T-helper 2 cell treated with Interferon-gamma antibody and Interleukin-4, amounts not matched to agents 5 μg/mL and 100 μg/mL, for 36 hours (primary cell): ENCODE measurements at regions not wholly inside any gene's neighbourhood (a gene's known extent, or its start where the extent isn't known, plus 50 kb on each side); places are given as distances from the start of the nearest gene placed in this dataset.

Source experiments
- DNase-seq: peaks from one replicate; pipeline ENCODE4 v3.0.0; 2021; ENCODE audit warnings: low spot score
- H3K27ac Mint-ChIP-seq: one replicate; pipeline ENCODE4 v1.8.0; 2021; ENCODE audit warnings: mild to moderate bottlenecking, mixed read lengths
- H3K27me3 Mint-ChIP-seq: one replicate; pipeline ENCODE4 v1.8.0; 2021; ENCODE audit warnings: low read depth, mixed read lengths
- H3K36me3 Mint-ChIP-seq: one replicate; pipeline ENCODE4 v1.8.0; 2021; ENCODE audit warnings: low read depth, mixed read lengths
- H3K4me1 Mint-ChIP-seq: one replicate; pipeline ENCODE4 v1.8.0; 2021; ENCODE audit warnings: low read depth, mixed read lengths
- H3K4me3 Mint-ChIP-seq: one replicate; pipeline ENCODE4 v1.8.0; 2022; ENCODE audit warnings: mild to moderate bottlenecking, moderate library complexity, mixed read lengths
- H3K9me3 Mint-ChIP-seq: one replicate; pipeline ENCODE4 v1.8.0; 2021; ENCODE audit warnings: mixed read lengths

DNA sequence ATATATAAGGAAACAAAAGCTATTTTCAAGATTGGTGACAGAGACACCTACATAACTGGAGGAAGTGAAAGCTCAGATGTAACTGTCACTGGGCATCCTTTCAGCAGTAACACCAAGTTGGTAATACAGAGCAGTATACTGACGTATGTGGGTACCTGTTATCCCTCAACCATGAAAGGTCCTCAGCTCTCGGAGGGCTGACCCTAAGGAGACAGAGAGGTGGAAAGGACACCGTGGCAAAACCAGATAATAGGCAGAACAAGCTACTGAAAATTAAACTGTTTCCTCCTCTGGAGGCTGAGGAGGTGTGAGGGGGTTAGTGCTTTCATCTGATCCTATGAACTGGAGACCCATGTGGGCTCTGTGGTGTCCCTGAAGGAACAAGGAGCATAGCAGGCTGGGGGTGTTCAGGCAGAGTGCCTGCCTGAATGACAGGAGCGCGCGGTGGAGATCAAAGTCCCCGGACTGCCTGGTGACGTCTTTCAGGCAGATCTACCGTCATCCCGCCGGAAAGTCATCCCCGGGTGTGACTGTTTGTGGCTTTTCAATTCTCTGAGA lies 130.2 kb upstream of the FSTL4 start:
- Mint-ChIP-seq H3K9me3 (no peaks in the 10 kb centered on the region), H3K4me1 (no peaks in the 10 kb centered on the region), H3K27me3 (peaks cover 2% of the 10 kb centered on the region), H3K36me3 (no peaks in the 10 kb centered on the region), H3K4me3 (no peak overlapping the region), H3K27ac (no peak overlapping the region)
- DNase-seq = no peak

DNA sequence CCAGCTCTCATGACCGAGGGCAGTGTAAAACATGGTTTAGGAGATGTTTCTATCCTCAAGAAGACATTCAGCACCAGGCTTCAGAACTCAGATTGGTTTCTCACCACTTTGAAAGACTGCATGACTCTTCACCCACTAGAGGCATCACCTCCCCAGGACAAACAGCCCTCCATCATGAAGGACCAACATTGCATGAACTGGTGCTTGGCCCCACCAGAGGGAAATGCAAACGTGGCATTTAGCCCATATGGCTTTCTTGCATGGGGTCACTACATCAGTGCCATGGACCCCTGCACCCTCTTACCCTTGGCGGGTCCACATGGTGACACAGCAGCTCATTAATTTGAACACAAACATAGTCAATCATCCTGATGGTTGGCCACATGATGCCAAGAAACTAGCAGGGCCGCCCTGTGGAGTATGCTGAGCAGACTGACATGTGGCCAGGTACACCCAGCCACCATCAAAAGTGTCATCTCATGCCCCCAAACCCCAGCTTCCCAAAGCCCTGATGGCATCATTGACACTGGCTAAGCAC lies 129.5 kb upstream of the FSTL4 start:
- Mint-ChIP-seq H3K4me1 (no peaks in the 10 kb centered on the region), H3K27me3 (peaks cover 2% of the 10 kb centered on the region), H3K27ac (no peak overlapping the region), H3K36me3 (no peaks in the 10 kb centered on the region), H3K9me3 (no peaks in the 10 kb centered on the region), H3K4me3 (no peak overlapping the region)
- no peak for DNase-seq

DNA sequence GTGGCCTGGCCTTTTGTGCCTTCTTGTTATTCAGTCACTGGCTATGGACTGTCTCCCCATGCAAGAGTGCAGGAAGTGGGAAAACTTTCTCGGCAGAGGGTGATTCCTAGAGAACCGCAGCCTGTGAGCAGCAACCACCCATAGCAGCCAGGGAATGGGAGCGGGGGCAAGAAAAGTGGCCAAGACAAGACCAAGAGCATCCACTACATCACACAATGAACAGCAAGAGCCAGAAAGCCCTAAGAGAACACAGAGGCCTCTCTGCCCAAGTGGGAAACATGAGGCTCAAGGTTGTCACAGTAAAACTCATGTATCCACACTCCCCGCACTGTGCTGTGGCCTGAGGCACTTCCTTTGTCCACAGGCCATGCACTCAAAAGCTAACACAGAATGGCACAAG lies 129.1 kb upstream of the FSTL4 start:
- H3K27ac Mint-ChIP-seq = no peak overlapping the region
- H3K9me3 Mint-ChIP-seq = no peaks in the 10 kb centered on the region
- H3K4me3 Mint-ChIP-seq = no peak overlapping the region
- DNase-seq = no peak
- H3K4me1 Mint-ChIP-seq = no peaks in the 10 kb centered on the region
- H3K27me3 Mint-ChIP-seq = peaks cover 2% of the 10 kb centered on the region
- H3K36me3 Mint-ChIP-seq = no peaks in the 10 kb centered on the region

DNA sequence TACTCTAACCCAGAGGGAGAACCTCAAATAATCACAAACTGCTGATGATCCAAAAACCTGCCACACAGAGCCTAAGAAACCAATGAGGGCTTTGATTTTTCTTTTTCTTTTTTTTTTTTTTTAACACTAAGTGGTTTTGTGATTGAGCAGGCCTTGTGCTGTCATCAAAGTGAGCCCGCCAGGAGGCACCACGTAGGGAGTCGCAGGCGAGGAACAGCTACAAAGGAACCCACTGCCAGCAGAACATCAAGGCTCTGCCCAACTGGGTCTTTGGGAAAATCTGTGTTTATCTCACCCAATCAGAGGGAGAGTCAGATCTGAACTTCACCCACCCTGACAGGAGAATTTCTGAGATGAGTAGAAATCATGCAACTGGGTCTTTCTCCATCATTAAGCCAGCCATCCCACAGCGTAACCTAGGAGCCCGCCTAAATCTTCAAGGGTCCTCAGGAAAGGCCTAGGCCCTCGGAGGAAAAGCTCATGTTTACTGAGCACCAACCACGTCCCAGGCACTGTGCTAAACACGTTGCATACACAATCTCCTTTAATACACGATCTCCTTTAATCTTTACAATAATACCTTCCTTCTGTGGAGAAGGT lies 126.9 kb upstream of the FSTL4 start:
- Mint-ChIP-seq H3K4me1 (no peaks in the 10 kb centered on the region), H3K27me3 (peaks cover 2% of the 10 kb centered on the region), H3K4me3 (no peak overlapping the region), H3K27ac (no peak overlapping the region), H3K36me3 (no peaks in the 10 kb centered on the region), H3K9me3 (no peaks in the 10 kb centered on the region)
- DNase-seq = no peak

DNA sequence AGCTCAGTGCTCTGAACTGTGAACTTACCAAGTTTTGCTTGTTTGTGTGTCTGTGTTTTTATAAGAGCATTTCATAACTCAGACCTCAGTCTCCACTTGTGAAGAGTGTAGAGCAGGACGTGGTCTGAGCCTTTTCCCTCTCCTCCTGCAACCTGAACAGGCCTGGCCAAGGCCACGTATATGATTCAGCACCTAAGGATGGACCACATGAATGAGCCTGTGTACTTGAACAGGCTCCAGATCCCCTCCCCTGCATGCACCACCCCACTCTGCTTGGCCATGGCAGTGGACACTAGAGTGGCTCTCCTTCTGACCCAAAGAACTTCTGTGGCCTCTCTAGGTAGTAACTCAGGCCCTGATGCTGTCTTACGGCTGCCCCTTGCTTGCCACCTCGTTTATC lies 125.9 kb upstream of the FSTL4 start:
- H3K4me1 Mint-ChIP-seq = no peaks in the 10 kb centered on the region
- no peak for DNase-seq
- peaks cover 2% of the 10 kb centered on the region for H3K27me3 Mint-ChIP-seq
- no peak overlapping the region for H3K27ac Mint-ChIP-seq
- no peaks in the 10 kb centered on the region for H3K9me3 Mint-ChIP-seq
- H3K36me3 Mint-ChIP-seq = no peaks in the 10 kb centered on the region
- H3K4me3 Mint-ChIP-seq = no peak overlapping the region

DNA sequence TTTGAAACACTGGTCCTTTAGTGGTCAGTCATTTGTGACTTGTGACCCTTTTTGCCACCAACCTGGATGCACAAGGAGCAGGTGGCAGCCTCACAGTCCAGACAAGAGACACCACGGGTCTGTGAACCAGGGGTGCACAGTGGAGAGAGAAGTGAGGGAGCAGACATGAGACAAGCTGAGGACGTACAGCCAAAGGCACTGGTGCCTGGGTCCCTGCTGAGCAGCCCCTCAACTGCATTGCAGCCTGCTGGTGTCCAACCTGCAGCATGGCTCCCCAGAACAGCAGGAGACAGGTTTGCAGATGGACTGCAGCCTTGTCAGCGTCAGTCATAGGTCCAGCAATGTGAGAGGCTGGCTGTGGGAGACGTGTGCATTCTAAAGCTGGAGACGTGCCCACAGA lies 124.2 kb upstream of the FSTL4 start:
- Mint-ChIP-seq H3K36me3 (no peaks in the 10 kb centered on the region), H3K27ac (no peak overlapping the region), H3K4me1 (no peaks in the 10 kb centered on the region), H3K9me3 (no peaks in the 10 kb centered on the region), H3K4me3 (no peak overlapping the region), H3K27me3 (no peaks in the 10 kb centered on the region)
- DNase-seq = no peak

DNA sequence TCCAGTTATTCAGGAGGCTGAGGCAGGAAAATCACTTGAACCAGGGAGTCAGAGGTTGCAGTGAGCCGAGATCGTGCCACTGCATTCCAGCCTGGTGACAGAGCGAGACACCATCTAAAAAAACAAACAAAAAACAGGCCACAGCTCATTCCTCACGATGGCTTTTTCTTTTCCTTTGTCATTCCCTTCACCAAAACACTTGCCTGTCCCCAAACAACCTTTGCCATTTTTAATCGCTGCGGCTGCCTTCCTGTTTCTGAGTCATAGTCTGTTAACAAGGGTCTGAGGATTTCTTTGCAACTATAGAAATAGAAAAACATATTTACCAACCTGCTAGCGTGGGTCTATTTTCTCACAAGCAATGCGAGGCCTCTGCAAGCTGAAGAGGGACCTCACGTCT lies 123.0 kb upstream of the FSTL4 start:
- no peak overlapping the region for H3K4me3 Mint-ChIP-seq
- H3K27me3 Mint-ChIP-seq = no peaks in the 10 kb centered on the region
- no peak overlapping the region for H3K27ac Mint-ChIP-seq
- H3K9me3 Mint-ChIP-seq = no peaks in the 10 kb centered on the region
- no peaks in the 10 kb centered on the region for H3K4me1 Mint-ChIP-seq
- H3K36me3 Mint-ChIP-seq = no peaks in the 10 kb centered on the region
- no peak for DNase-seq

DNA sequence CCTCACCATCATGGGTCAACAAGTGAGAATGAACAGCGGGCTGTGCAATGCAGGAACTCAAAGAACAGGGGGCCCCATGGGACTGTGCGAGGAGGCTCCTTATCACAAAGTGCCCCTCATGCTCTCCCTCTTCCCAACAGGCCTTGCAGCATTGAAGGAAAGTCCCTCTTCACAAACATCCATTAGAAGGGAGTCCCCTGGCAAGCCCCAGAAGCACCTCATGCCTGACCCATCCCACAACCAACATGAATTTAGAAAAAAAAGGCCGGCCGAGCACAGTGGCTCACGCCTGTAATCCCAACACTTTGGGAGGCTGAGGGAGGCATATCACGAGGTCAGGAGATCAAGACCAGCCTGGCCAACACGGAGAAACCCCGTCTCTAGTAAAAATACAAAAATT lies 122.6 kb upstream of the FSTL4 start:
- H3K36me3 Mint-ChIP-seq = no peaks in the 10 kb centered on the region
- no peak overlapping the region for H3K4me3 Mint-ChIP-seq
- no peaks in the 10 kb centered on the region for H3K27me3 Mint-ChIP-seq
- H3K9me3 Mint-ChIP-seq = no peaks in the 10 kb centered on the region
- H3K27ac Mint-ChIP-seq = no peak overlapping the region
- DNase-seq = no peak
- H3K4me1 Mint-ChIP-seq = no peaks in the 10 kb centered on the region

DNA sequence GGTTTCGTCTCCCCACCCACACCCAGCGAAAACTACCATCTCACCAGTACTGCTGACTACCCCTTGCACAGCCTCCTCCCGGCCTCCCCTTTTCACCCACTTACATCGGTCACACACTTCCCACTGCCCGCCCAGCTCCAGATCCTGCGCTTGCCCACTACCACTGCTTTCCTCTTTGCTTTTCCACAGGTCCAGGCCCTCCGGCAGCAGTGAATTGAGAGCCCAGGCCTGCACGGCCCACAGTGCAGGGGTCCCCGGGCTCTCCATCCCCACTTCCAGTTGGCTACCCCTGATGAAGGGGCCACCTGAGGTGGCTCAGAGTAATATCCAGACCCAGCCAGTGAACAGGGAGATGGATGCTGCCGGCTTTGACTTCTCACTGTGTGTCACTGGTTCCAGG lies 120.2 kb upstream of the FSTL4 start:
- H3K36me3 Mint-ChIP-seq = no peaks in the 10 kb centered on the region
- DNase-seq = no peak
- H3K27me3 Mint-ChIP-seq = no peaks in the 10 kb centered on the region
- H3K9me3 Mint-ChIP-seq = no peaks in the 10 kb centered on the region
- no peak overlapping the region for H3K27ac Mint-ChIP-seq
- H3K4me3 Mint-ChIP-seq = no peak overlapping the region
- H3K4me1 Mint-ChIP-seq = no peaks in the 10 kb centered on the region

DNA sequence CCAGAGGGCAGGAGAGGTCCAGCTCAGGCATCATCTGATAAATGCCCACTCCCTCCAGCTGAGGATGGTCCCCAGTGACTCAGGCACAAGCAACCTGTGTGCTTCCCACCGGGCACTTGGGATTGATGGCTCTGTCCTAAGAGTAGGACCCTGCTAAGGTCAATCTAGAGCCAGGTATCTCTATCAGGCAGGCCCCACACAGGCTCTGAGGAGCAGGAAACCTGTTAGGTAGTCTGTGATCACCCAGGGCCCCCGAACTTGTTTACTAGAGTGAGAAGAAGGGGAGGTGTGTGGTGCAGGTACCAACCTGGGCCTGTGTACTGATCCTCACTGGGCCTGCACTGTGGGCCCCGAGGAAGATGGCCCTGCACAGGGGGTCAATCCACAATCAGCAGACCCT lies 119.6 kb upstream of the FSTL4 start:
- H3K4me1 Mint-ChIP-seq = no peaks in the 10 kb centered on the region
- no peaks in the 10 kb centered on the region for H3K27me3 Mint-ChIP-seq
- DNase-seq = no peak
- H3K9me3 Mint-ChIP-seq = no peaks in the 10 kb centered on the region
- H3K36me3 Mint-ChIP-seq = no peaks in the 10 kb centered on the region
- H3K27ac Mint-ChIP-seq = no peak overlapping the region
- H3K4me3 Mint-ChIP-seq = no peak overlapping the region

DNA sequence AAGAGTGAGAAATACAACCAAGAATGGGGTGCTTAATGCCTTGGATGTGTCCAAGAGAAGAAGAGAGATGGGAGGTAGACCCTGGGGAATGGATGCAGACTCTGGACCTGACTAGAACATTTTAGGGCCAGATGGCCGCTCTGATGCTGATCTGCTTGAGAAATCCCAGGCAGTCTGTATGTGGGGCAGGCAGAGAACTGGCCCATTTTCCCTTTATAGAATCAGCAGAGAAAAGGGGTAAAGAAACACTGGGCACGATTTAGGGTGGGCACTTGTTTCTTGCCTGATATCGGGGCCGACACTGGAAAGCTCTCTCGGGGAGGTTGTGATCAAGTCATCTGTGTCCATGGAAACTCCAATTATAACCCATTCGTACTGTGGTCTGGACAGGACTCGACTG lies 118.5 kb upstream of the FSTL4 start:
- Mint-ChIP-seq H3K27ac (no peak overlapping the region), H3K4me1 (no peaks in the 10 kb centered on the region), H3K9me3 (no peaks in the 10 kb centered on the region), H3K27me3 (no peaks in the 10 kb centered on the region), H3K4me3 (no peak overlapping the region), H3K36me3 (no peaks in the 10 kb centered on the region)
- no peak for DNase-seq

DNA sequence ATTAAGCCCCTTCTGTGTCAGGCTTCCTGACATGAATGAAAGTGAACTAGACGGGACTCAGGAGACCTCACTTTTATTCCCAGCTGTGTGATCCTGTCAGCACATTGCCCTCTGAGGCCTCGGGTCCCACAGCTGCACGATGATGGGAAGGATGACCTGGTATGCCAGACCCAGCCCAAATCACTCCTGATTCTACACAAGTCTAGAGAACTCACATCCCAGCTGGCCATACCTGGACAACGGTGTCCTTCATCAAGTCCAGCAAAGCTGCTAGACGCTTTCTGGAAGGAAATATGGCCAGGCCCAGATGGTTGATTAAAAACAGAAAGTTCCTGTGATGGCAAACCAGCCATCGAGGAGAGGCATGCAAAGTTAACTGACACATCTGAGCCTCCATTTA lies 118.0 kb upstream of the FSTL4 start:
- no peak overlapping the region for H3K27ac Mint-ChIP-seq
- no peak for DNase-seq
- no peaks in the 10 kb centered on the region for H3K36me3 Mint-ChIP-seq
- no peaks in the 10 kb centered on the region for H3K27me3 Mint-ChIP-seq
- H3K9me3 Mint-ChIP-seq = no peaks in the 10 kb centered on the region
- H3K4me3 Mint-ChIP-seq = no peak overlapping the region
- no peaks in the 10 kb centered on the region for H3K4me1 Mint-ChIP-seq

DNA sequence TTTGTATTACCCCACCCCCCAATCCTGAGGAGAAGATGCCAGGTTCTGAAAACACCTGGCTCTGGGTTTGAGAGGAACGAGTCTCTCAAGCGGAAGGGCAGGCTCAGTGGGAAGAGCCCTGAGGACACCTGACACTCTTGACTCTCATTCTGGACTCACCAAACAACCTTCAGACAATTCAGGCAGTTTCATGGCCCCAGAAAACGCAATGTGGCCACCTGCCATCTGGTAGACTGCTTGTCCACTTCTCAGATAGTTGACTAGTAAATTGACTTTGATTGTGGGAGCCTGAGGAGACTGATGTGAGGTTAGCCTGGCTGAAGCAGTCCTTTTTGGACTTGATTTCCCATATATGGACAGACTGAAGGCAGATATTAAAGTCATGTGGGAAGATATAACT lies 117.5 kb upstream of the FSTL4 start:
- Mint-ChIP-seq H3K4me1 (no peaks in the 10 kb centered on the region), H3K4me3 (no peak overlapping the region), H3K27ac (no peak overlapping the region), H3K27me3 (no peaks in the 10 kb centered on the region), H3K9me3 (no peaks in the 10 kb centered on the region), H3K36me3 (no peaks in the 10 kb centered on the region)
- DNase-seq = no peak

DNA sequence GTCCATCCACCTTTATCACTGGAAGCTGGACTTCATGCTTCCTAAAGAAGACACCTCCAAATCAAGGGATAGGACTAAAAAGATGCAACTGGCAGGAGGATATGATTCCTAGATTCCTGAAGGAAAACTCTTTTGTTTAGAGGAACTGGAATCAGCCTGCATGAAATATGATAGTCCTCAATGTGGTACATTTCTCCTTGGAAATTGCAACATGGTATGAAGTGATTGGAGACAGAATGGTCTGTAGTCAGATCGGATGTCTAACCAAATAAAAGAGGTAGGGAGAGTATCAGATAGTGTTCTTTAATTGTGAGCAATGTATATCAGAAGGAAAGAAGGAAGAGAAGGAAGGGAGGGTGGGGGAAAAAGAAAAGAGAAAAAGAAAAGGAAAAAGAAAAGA lies 116.1 kb upstream of the FSTL4 start:
- Mint-ChIP-seq H3K9me3 (no peaks in the 10 kb centered on the region), H3K27ac (no peak overlapping the region), H3K4me1 (no peaks in the 10 kb centered on the region), H3K36me3 (no peaks in the 10 kb centered on the region), H3K4me3 (no peak overlapping the region), H3K27me3 (no peaks in the 10 kb centered on the region)
- no peak for DNase-seq

DNA sequence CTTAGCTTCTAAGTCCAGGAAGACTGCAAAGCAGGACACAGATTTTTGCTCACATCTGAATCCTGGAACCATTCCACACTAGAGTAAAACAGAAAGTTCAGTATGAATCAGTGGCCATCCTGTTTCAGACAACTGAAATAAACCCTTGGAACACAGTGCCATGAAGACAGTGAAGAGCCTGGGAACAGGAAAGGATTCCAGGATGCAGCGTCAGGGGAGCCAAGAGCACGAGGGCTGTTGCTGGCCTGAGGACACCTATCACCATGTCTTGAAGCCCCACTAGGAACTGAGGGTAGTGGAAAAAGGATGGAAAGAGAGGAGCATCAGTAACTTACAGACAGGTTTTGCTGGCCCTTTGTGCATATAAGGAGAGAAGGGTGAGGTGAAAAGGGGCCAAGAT lies 115.3 kb upstream of the FSTL4 start:
- peaks cover 4% of the 10 kb centered on the region for H3K9me3 Mint-ChIP-seq
- H3K27me3 Mint-ChIP-seq = no peaks in the 10 kb centered on the region
- no peak for DNase-seq
- no peaks in the 10 kb centered on the region for H3K36me3 Mint-ChIP-seq
- no peak overlapping the region for H3K4me3 Mint-ChIP-seq
- H3K4me1 Mint-ChIP-seq = no peaks in the 10 kb centered on the region
- no peak overlapping the region for H3K27ac Mint-ChIP-seq
